Amygdala (tissue), 56 donors: ENCODE measurements at regions not wholly inside any gene's neighbourhood (a gene's known extent, or its start where the extent isn't known, plus 50 kb on each side); places are given as distances from the start of the nearest gene placed in this dataset.

Experiments used
- DNase-seq, 56 donors: peaks; one replicate each; lab custom pipeline; 2025; lab: John Stamatoyannopoulos, UW

DNA sequence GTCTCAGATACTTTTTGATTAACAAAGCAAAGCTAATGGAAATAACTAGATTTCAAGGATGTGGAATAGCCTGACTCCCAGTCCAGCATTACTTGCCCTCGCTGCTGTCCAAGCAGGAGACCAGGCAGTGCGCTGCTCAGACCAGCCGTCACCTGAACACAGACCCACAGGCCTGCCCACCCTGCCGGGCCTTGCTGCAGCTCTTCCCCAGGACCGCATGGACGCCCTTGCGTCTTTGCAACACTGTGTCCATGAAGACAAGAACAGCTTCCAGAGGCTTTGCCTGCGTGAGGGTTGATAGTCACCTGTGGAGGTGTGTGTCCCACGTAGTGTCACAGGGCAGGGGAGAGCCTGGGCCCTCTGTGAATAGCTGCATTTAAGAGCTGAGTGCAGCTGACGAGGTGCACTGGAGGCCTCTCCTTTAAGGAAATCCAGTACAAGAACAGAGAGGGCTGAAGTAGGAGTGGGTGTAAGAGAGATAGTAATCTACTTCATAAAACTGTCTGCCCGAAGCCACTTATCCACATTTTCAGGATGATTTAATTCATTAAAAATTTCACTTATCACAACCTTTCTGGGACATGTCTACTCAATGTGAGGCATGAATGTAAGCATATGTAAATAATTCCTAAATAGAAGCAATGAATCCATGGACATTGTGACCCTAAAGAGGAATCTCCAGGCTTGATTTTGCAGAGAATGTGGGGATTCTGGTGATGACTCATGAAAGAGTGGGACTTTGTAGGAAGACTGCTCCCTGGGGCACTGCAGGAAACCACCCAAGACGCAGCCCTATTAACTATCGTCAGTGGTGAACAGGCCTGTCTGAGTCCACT, 176.2 kb upstream of the RAB4A start:
- no peak for DNase-seq

DNA sequence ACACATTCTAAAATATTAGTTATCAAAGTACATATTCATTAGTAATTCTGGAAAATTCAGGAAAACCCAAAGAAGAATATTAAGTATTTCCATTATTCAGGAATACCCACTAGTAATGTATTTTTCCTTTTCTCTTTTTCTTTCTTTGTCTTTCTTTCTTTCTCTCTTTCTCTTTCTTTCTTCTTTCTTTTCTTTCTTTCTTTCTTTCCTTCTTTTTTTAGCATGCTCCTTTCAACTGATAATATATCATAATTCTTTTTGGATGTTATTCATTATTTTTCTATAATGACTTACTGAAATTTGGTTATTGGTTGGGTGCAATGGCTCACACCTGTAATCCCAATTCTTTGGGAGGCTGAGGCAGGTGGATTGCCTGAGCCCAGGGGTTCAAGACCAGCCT, 175.6 kb upstream of the RAB4A start:
- DNase-seq = no peak

GRCh38 chr1:229097356-229097755, 173.6 kb upstream of the RAB4A start:
- DNase-seq = no peak

DNA sequence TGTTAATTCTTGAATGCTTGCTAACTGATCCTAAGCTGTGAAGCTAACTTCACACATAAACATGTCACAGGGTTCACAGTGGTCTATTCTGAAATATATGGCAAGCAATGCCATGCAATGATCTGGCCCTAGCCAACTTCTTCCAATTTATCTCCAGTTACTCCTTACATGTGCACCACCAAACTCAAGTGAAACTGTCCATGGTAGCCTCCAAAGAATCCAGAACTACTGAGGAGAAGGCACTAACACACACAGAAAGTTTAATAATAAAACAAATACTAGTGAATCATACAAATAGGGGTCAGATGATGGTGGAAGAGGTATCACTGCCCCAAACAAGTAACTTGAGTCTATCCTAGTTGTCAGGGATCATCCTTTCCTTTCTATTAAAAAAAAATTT, 172.6 kb upstream of the RAB4A start:
- no peak for DNase-seq

GRCh38 chr1:229098903-229099578, 171.9 kb upstream of the RAB4A start:
- DNase-seq = no peak

DNA sequence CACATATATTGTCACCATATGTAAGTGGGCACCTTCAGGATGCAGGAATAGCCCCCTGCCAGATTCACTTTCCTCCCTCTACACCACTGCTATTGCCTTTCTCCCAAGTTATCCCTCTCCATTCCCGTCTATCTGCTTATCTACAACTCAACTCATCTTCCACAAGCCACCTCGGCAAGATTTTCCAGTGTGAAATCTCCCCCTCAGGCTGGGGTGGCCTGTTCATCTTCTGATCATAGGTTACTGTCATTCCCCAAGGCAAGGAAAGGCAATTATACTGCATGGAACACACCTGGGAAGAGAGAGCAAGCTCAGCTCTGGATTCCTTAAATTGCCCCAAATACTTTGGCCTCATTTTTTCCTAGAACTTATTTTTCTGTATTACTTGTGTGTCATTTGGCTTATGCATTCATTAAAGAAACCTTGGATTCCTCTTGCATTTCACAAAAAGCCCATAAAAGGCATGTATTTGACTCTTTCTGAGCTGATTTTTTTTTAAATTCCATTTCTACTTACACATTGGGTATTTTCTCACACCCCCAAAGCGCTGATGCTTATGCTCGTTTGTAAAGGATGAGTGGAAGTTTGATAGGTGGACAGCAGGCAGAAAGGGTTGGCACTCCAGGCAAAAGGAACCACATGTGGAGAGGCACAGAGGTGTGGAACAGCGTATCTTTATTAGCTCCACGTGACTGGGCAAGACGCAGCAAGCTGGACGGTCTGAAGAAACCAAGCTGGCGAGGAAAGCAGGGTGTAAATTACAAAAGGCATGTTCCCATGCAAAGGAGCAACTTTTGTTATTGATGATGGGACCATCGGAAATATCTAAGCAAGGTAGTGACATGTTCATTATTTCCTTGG, 169.7 kb upstream of the RAB4A start:
- no peak for DNase-seq

GRCh38 chr1:229102741-229103391, 168.0 kb upstream of the RAB4A start:
- DNase-seq = no peak

- no peak for DNase-seq
These were observed 166.3 kb upstream of the RAB4A start for GRCh38 chr1:229104654-229105053.

DNA sequence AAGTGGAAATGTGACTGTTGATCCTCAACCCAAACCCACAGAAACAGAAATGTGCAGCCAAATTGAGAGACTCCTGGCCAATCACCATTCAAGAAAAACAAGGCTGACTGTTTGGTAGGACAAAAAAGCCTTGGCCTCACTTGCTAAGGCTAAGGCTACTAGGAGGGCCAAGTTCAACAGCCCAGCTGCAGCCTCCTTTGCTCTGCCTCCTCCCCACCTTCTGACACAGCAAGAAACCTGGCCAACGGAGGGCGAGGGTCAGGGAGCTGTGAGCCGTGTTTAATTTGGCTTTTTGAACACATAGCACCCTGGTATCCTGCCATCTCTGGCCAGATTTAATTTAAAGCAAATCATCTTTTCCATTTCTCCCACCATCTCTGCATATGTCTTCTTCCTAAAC, 165.8 kb upstream of the RAB4A start:
- no peak for DNase-seq

DNA sequence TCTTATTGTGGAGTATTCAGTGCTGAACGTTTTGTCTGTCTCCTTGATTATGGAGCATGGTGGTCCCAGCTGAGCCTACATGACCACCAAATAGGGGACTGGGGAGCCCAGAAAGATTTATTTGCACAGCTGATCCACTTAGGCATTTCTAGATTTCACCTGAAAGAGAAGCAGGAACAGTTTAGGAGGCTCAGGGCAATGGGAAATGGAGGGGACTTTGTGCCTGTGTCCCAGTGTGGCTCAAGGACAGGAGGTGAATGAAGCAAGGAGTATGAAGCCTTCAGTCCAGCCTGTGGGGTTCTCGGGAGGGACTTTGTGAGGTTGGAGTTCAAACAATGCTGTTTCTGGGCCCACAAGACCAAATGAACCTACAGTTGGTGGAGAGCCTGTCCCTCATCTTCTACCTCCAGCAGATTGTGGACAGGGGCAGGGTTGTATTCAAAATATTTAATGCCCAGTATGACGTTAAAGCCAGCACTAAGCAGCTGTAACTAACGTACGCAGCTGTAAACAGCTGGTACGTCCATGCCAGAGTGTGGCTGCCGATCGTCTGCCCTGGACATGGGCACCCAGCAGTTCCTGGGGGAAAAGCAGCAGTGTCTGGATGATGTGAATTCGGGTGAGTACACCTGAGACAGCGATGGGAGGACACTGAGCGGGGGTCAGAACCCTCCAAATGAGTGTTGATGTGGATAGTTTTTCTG, 164.9 kb upstream of the RAB4A start:
- no peak for DNase-seq

GRCh38 chr1:229106526-229107125, 164.3 kb upstream of the RAB4A start:
- no peak for DNase-seq

DNA sequence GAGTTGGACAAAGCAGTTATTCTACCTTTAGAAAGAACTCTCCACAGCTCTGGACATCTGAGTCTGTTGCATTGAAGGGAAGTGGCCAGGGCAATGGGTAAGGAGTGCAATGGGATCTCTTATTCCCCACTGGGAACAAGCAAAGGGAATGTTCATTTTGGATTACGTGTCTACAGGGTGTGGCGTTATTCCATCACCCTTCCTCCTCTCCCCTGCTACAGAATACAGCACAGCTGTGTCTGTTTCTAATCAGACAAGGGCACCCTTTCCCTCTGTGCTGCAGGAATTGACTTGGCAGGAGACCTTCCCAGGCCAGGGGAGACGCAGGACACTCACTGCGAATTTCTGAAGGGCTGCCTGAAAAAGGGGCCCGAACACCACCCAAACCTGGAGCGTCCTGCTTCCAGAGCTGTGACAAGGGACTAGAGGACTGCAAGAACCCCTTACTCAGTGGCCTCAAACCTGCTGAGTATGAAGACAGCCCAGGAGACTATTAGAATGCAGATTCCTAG, 163.6 kb upstream of the RAB4A start:
- DNase-seq = no peak

DNA sequence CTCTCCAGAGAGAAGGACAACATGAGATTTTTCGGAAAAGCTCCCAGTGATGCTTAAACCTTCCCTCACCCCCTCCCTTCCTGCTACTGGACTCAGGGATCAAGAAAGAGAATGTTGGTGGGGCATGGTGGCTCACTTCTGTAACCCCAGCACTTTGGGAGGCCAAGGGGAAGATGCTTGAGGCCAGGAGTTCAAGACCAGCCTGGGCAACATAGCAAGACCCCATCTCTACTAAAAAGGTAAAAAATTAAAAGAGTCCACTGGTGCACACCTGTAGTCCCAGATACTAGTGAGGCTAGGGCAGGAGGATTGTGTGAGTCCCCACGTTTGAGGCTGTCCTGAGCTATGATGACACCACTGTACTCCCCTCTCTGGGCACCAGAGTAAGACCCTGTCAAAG, 162.9 kb upstream of the RAB4A start:
- DNase-seq = no peak

GRCh38 chr1:229108598-229109201, 162.2 kb upstream of the RAB4A start:
- peak in 1 of 56 donors; percentile 30 for DNase-seq

DNA sequence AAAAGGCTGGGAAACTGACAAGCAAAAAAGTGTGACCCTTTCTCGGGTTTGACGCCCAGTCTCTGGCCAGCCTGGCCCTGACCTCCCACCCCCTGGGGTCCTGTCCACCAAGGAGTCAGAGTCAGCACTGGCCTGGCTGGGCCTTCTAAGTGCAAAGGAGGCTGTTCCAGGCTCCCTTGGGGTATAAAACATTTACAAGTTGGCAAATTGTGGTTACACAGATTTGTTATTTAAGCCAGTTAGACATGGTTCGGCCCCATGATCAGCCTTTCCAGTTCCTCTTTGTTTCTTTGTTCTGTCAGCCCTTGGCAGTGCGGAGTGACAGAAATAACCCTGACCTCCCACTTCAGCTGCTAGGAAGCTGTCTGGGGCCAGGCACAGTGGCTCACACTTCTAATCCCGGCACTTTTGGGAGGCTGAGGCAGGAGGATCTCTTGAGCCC, 161.6 kb upstream of the RAB4A start:
- DNase-seq = peak in 3 of 56 donors; percentile 12 to 41 (median 21)

DNA sequence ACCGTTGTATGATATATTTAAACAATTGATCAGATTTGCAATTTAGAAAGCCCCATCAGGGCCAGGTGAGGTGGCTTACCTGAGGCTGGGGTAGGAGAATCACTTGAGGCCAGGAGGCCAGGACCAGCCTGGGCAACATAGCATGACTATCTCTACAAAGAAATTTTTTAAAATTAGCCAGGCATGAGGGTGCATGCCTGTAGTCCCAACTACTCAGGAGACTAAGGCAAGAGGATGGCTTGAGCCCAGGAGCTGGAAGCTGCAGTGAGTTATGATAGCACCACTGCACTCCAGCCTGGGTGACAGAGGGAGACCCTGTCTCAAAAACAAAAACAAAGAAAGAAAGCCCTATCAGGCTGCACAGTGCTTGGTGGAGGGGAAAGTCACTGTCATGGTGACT, 159.9 kb upstream of the RAB4A start:
- no peak for DNase-seq

DNA sequence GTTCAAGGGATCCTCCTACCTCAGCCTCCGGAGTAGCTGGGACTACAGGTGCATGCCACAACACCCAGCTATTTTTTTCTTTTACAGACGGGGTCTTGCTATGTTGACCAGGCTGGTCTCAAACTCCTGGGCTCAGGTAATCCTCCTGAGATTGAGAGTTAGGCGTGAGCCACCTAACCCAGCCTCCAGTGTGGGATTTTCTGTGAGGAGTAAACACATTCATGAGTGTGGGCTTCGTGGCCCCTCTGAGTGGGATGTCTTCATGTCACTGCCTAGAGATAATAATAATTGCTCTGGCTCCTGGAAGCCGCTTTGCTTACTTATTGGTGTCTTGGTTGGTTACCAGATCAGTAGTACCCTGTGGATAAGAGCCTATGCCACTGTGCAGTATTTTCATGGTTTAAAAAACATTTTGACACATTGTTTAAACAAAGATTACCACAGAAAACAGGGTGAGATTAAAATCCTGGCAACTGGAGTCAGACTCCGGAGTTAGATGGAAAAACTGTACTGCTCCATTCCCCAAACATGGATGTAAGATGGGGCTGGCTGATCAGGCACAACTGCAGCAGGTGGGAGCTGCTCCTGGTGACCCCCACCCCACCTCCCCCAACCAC, 159.1 kb upstream of the RAB4A start:
- DNase-seq = no peak

- no peak for DNase-seq
These were observed 157.9 kb upstream of the RAB4A start for GRCh38 chr1:229112832-229113548.
